ENCODE measurements at regions not wholly inside any gene's neighbourhood (a gene's known extent, or its start where the extent isn't known, plus 50 kb on each side); places are given as distances from the start of the nearest gene placed in this dataset.

DNA sequence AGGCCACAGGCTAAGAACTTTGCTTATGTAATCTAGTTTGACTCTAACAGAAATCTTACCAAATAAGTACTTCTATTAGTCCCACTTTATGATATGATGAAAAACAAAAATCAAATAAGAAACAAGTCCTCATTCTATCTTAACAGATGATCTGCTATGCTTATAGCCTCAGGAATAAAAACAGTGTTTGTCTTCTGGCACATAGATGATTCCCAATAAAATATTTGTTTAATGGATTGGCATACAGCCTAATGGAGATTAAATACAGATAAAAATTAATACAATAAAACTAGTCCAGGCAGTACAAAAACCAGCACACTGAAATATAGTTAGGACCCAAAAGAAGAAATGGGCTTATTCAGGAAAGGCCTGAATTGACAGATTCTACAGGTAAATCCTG is 971.4 kb upstream of the WWC1 start:
- TF ChIP-seq POLR2A (IDR thresholded peaks at IDR 0.05): no peak
- TF ChIP-seq, protein P1, sequence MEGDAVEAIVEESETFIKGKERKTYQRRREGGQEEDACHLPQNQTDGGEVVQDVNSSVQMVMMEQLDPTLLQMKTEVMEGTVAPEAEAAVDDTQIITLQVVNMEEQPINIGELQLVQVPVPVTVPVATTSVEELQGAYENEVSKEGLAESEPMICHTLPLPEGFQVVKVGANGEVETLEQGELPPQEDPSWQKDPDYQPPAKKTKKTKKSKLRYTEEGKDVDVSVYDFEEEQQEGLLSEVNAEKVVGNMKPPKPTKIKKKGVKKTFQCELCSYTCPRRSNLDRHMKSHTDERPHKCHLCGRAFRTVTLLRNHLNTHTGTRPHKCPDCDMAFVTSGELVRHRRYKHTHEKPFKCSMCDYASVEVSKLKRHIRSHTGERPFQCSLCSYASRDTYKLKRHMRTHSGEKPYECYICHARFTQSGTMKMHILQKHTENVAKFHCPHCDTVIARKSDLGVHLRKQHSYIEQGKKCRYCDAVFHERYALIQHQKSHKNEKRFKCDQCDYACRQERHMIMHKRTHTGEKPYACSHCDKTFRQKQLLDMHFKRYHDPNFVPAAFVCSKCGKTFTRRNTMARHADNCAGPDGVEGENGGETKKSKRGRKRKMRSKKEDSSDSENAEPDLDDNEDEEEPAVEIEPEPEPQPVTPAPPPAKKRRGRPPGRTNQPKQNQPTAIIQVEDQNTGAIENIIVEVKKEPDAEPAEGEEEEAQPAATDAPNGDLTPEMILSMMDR (IDR thresholded peaks at IDR 0.05): no peak
